Renal cortex interstitium (tissue), 11 donors: ENCODE measurements at regions not wholly inside any gene's neighbourhood (a gene's known extent, or its start where the extent isn't known, plus 50 kb on each side); places are given as distances from the start of the nearest gene placed in this dataset.
"Not testable (repeated sequence)": the region's sequence is repeated elsewhere in the genome, so short reads cannot be mapped to it uniquely, and the experiment has no call there.

Source experiments
- DNase-seq, 11 donors: peaks; one replicate each; pipeline ENCODE4 v3.0.0-alpha.2; 2013; ENCODE audit warnings: low read depth in 9 of 11, low spot score in 4 of 11; ENCODE audit errors: extremely low read depth in 1 of 11

GRCh38 chr6:71007298-71007697 lies 50.4 kb upstream of the B3GAT2 start:
- not testable (repeated sequence) for DNase-seq

DNA sequence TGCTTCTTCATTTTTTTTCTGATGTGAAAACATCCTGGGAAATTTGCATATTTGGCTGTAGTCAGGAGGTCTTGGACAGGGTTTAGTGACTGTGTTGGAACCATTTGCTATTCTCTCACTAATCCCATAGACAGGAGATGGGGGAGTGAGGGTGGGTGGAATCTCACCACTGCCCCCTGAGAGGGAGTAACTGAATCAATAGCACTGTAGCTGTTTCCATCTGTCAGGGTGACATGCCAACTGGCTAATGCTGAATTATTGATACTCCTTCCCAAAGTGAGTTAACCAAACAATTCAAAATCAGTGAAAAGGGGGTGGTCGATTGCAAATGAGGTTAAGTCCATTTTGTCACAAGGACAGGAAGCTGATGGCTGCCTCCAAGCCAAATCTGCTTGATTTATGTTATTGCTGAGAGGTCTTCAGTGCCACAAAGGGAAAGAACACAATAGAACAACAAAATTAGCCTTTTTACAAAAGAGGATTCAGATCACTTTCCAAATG lies 55.1 kb upstream of the B3GAT2 start:
- no peak for DNase-seq

DNA sequence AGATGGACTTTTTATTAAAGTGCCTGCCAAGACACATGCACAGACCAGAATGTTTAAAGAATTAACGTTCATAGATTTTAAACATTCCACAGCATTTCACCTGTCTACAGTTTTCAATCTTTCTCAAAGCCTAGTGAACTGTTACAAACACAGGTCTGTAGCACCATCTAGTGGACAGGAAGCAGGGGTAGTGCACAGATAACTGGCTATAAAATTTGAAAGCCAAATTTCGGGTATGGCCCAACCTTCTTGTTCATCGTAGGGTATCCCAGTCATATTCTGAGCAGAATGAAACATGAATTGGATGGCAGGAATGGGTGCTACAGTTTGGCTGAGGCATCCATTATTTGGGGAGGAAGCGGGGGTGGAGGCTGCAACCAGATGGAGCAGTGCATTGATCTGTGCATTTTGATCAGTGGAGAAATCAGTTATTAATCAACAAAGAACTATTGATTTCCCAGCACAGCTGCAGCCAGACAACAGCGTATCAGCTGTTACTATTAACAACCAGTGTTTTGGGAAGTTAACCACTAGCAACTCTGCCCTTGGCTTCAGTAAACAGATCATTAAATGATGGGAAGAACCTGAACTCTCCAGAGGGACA lies 56.1 kb upstream of the B3GAT2 start:
- peak; percentile 25 to 66 (median 51) for DNase-seq

- DNase-seq, result no peak
Measured at GRCh38 chr6:71015392-71015791, 58.5 kb upstream of the B3GAT2 start.

DNA sequence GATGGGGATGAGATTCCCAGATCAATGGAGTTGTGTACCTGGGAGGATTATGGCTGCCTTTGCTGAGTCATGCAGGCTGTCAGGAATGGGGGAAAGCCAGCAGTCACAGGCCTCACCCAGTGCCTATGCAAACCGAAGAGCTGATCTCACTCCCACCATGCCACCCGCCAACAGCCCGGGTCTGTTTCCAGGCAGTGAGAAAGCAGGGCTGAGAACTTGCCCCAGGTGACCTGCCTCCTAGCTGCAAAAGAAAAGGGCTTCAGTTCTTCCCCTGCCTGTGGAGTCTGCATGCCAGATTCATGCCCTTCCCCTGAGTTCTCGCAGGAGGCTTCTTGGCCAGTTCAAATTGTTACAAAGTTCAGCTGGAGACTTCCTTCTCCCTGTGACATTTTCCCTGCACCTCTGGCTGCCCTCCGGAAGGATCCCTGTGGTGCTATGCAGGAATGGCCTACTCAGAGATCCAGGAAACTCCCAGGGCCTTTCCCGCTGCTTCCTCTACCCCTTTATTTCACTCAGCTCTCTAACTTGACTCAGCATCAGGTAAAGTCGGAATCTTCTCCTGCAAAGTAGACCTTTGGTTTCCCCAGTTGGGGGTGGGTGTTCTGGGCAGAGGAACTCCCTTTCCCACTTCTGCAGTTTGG lies 71.5 kb upstream of the B3GAT2 start:
- no peak for DNase-seq

GRCh38 chr6:71028877-71029252 lies 72.0 kb upstream of the B3GAT2 start:
- DNase-seq, result no peak

- no peak for DNase-seq
Measured at GRCh38 chr6:71029555-71029954, 72.7 kb upstream of the B3GAT2 start.

DNA sequence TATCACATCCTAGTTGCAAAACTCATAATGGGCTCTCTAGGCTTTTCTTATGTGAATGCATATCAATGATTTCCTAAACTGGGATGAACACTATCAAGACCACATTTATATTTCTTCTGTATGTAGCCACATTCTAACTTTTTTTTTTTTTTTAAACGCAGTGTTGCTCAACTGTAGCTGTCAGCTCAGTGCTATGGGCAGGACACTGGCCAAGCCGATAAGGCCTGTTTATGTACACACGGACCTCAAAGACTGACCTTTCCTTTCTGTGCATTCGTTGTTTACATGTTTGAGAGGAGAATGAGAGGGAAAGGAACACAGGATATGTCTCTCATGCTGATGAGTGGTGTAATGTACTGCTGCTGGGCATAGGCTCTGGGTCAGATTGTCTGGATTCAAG lies 75.1 kb upstream of the B3GAT2 start:
- no peak for DNase-seq

- DNase-seq, result no peak
Measured at GRCh38 chr6:71033171-71033570, 76.3 kb upstream of the B3GAT2 start.

GRCh38 chr6:71033890-71034289 lies 77.0 kb upstream of the B3GAT2 start:
- DNase-seq, result no peak

DNA sequence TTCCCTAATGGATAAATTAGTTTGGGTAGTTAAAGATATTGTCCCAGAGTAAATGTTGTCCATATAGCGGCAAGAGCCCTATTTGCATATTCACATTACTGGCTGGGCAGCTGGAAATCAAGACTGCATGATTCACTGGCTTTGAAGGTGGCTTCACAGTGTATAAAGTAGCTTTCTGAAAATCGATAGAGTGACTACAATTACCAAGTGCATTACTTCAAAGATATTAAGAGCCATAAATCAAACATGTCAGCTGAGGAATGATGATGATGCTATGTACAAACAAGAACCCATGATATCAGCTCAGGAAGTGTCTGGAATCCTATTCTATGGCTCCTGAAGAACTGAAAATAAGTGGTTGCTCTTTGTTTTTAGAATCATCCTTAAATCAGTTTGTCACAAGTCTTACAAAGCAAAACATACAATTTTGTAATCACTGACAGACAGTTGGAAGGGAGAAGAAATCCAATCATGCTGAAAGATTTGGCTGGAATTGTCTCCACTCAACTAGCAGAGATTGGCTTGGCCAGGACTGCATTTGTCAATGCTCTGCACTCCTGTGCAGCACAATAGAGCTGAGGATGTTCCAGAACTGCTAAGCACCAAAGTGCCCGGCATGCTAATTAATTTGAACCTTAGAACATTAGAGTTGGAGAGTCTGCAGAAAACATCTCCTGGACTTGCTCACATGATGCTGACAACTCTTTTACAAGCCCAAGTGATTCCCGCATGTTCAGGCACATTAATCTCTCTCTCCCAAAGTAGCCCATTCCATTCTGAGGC lies 77.9 kb upstream of the B3GAT2 start:
- DNase-seq, result no peak

GRCh38 chr6:71035871-71036270 lies 79.0 kb upstream of the B3GAT2 start:
- DNase-seq, result no peak

DNA sequence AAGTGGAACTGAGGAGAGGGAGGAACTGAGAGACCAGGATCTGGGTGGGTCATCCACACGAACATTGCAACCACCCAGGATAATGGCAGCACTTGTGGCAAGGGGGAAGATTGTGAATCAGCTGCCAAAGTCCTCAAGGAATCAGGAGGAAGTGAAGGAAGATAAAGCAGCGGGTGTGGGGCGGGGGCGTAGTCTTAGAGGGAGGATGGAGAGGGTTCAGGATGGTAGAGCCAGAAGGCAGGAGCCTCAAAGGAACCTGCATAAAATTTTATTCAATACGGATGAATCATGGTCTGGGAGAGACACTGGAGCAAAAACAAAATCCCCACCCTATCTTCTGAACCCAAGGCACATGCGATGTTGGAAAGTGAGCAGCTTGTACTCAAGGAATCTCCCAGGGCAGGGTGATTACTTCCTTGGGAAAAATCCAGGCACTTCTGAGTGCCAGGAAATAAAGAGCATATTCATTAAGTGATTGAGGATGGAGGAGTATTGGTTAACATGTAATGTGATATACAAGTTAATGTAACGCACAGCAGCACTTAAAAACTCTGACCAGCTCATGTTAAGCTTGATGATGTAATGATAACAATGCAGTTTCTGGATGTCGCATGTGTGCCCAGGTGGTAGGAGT lies 82.0 kb upstream of the B3GAT2 start:
- DNase-seq, result peak in 1 of 11 donors; percentile 5

- no peak for DNase-seq
Measured at GRCh38 chr6:71040043-71040442, 83.2 kb upstream of the B3GAT2 start.

DNA sequence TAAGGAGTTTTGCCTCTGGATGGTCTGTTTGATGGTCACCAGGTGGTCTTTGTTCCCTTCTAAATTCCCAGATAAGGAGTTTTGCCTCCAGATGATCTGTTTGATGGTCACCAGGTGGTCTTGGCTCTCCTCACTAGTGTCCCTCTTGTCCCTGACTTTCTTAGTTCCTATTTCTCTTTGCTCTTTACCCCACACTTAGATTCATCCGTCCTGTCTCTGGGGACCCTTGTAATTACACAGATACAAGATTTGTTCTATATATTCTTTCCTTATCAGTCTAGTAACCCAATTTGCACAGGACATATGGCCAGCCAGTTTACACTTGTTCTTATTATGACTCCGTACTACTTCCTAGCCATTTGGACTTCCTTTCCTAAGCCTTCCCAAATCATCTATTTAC lies 84.0 kb upstream of the B3GAT2 start:
- DNase-seq, result no peak

DNA sequence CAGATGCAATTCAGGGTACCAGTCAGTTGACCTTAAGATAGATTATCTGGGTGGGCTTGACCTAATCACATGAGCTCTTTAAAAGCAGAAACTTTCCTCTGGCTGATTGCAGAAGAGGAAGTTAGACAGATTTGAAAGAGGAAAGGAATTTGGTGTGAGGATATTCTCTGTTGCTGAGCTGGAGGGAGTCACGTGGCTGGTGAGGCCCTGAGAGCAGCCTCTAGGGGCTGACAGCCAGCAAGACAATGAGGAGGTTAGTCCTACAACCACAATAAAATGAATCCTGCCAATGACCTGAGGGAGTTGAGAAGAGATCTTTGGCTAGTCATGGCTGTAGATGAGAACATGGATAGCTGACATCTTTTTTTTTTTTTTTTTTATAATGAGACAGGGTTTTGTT lies 87.0 kb upstream of the B3GAT2 start:
- no peak for DNase-seq

DNA sequence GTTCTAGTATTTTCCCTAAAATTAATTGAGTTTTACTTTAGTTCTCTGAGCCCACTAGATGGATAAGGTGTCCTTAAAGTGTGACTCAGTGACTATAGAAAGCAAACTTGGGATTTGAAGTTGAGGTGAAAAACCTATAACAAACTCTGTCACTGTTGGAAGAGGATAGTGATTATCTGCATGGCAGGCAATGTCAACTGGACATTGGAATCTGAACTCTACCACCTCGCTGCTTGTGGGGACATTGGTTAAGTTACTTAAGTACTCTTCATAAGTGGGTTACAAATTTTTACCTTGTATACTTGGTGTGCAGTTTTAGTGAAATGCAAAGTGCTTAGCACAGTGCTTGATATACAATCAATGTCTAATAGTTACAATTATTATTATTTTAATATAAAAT lies 87.9 kb upstream of the B3GAT2 start:
- no peak for DNase-seq

GRCh38 chr6:71045296-71045695 lies 88.4 kb upstream of the B3GAT2 start:
- peak in 3 of 11 donors; percentile 10 to 16 (median 12) for DNase-seq

- no peak for DNase-seq
Measured at GRCh38 chr6:71047417-71047816, 90.6 kb upstream of the B3GAT2 start.
